ENCODE measurements at regions not wholly inside any gene's neighbourhood (a gene's known extent, or its start where the extent isn't known, plus 50 kb on each side); places are given as distances from the start of the nearest gene placed in this dataset.

DNA sequence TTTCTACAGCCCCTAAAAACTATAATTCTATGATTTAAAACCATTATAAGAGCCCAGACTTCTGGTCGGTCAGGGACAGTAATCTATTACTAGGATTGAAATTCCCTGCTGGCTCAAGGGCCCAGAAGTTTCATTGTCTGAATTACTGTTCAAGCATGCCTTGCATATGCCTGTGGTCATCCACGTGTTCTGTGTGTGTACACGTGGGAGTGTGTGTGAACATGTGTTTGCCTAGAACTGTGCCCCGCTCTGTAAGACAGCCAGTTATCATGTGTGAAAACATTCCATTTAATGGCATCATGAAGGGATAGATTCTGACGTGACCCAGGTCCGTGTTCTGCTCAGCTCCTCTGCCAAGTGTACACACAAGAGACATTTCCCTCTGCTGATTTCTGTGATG, 189.3 kb upstream of the NECTIN1 start:
- ChIA-PET CTCF (interaction anchor here (0.9 kb wide), 1 partner anchor 13 kb away, joined by 3 read pairs; no protein-coding TSS in a partner anchor), POLR2A (no interaction called here)
- no peak for DNase-seq (ENCODE audit: extremely low spot score)
- TF ChIP-seq, protein P1, sequence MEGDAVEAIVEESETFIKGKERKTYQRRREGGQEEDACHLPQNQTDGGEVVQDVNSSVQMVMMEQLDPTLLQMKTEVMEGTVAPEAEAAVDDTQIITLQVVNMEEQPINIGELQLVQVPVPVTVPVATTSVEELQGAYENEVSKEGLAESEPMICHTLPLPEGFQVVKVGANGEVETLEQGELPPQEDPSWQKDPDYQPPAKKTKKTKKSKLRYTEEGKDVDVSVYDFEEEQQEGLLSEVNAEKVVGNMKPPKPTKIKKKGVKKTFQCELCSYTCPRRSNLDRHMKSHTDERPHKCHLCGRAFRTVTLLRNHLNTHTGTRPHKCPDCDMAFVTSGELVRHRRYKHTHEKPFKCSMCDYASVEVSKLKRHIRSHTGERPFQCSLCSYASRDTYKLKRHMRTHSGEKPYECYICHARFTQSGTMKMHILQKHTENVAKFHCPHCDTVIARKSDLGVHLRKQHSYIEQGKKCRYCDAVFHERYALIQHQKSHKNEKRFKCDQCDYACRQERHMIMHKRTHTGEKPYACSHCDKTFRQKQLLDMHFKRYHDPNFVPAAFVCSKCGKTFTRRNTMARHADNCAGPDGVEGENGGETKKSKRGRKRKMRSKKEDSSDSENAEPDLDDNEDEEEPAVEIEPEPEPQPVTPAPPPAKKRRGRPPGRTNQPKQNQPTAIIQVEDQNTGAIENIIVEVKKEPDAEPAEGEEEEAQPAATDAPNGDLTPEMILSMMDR (IDR thresholded peaks at IDR 0.05; ENCODE audit: control extremely low read depth, extremely low read depth, low read depth, missing control alignments) = no peak

- DNase-seq (ENCODE audit: extremely low spot score) = no peak
- TF ChIP-seq, protein P1 (IDR thresholded peaks at IDR 0.05; ENCODE audit: control extremely low read depth, extremely low read depth, low read depth, missing control alignments) = no peak
- ChIA-PET POLR2A (no interaction called here), CTCF (no interaction called here)
Measured at GRCh38 chr11:119916568-119916967, 187.6 kb upstream of the NECTIN1 start.

DNA sequence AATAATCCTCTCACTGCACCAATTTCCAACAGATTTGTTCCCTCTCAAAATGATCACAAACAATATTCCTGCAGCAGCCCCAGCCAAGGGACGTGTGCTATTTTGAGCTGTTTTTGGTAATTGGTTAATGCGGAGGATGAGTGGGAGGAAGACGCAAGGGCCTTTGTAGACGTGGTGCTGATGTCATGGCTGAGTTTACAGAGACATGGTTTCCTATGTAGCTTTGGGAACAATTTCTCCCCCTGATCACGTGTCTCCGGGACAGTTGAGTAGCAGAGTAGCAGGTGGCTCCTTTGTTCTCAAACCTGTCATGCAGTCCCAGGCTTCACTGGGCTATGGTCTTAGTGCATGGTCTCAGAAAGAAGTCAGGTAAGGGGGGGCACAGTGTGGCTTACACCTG, 183.2 kb upstream of the NECTIN1 start:
- ChIA-PET POLR2A (no interaction called here), CTCF (no interaction called here)
- no peak for DNase-seq (ENCODE audit: extremely low spot score)
- TF ChIP-seq, protein P1 (IDR thresholded peaks at IDR 0.05; ENCODE audit: control extremely low read depth, extremely low read depth, low read depth, missing control alignments) = no peak

DNA sequence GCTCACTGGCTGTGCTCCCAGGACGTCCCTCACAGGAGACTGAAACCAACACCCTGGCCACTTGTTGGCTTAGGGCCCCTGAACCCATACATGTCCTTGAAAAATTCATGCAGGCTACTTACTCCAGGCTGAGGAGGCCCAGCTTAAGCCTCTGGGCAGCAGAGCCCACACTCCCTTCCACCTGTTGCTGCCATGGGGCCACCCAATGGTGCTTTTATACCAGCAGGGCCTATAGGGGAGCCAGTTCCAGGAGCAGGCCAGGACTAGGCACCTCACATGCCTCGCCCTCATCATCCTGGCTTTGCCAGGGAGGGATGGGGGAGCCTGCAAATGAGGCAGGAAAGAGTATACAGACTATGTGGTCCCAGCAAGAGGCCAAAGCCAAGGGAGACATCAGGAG, 181.7 kb upstream of the NECTIN1 start:
- DNase-seq (ENCODE audit: extremely low spot score) = no peak
- ChIA-PET POLR2A (no interaction called here), CTCF (no interaction called here)
- TF ChIP-seq, protein P1 (IDR thresholded peaks at IDR 0.05; ENCODE audit: control extremely low read depth, extremely low read depth, low read depth, missing control alignments) = no peak

- ChIA-PET POLR2A (no interaction called here), CTCF (no interaction called here)
- DNase-seq (ENCODE audit: extremely low spot score) = no peak
- TF ChIP-seq, protein P1 (IDR thresholded peaks at IDR 0.05; ENCODE audit: control extremely low read depth, extremely low read depth, low read depth, missing control alignments) = no peak
Measured at GRCh38 chr11:119910051-119910450, 181.1 kb upstream of the NECTIN1 start.

DNA sequence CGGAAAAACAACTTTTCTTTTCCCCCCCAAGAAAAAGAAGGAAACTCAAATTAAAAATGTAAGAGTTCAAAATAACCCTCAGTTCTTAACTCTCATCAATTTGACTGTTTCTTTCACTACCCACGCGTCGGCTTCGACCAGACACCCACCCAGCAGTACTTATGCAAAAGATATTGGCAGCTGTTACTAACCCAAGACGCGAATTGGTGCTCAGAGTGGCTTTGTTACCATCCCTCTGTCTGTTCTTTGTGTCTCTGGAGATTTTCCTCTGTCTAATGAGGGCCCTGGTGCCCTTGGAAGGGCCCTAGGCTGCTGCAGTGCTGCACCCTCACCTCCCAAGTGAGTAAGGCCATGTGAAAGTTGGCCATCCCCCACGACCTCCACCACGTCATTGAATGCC, 180.5 kb upstream of the NECTIN1 start:
- TF ChIP-seq, protein P1 (IDR thresholded peaks at IDR 0.05; ENCODE audit: control extremely low read depth, extremely low read depth, low read depth, missing control alignments) = no peak

DNA sequence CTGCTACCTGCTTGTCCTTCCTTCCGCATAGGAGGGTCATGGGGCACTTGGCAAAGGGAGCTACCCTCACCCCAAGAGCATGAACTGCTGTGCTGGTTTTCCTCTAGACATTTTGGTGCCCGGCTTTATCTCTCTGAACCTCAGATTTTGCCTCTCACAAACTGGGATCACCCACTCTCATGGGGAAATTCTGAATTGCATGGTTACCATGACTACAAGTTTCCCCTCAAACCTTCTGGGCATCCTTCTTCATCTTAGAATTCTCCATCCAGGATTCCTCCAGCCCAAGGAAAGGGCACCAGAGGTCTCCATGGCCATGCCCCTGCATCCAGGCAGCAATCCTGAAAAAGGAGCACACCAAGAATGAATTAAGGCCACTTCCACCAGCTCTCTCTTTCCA, 180.1 kb upstream of the NECTIN1 start:
- ChIA-PET POLR2A (no interaction called here), CTCF (no interaction called here)
- DNase-seq (ENCODE audit: extremely low spot score) = no peak
- TF ChIP-seq, protein P1 (IDR thresholded peaks at IDR 0.05; ENCODE audit: control extremely low read depth, extremely low read depth, low read depth, missing control alignments) = no peak

More for the DNA sequence above, 180.5 kb upstream of the NECTIN1 start:
- ChIA-PET POLR2A (no interaction called here), CTCF (no interaction called here)
- DNase-seq (ENCODE audit: extremely low spot score) = no peak
